SU-DHL-6 (cell line): ENCODE measurements at regions not wholly inside any gene's neighbourhood (a gene's known extent, or its start where the extent isn't known, plus 50 kb on each side); places are given as distances from the start of the nearest gene placed in this dataset.

ENCODE experiments used
- CTCF ChIP-seq: fragments of 200-600 bp; sonication (generic); IDR thresholded peaks from one replicate; pipeline ENCODE4 v1.5.1; 2017; ENCODE audit warnings: antibody characterized with exemption, mild to moderate bottlenecking, low read length, moderate library complexity; ENCODE audit not compliant: insufficient read depth, poor library complexity, severe bottlenecking
- EZH2phosphoT487 ChIP-seq: fragments of 200-600 bp; sonication (generic), shearing (Covaris generic); conservative IDR thresholded peaks from 2 replicates; pipeline ENCODE4 v1.6.1; 2018; ENCODE audit warnings: mild to moderate bottlenecking, antibody characterized with exemption, low read length, moderate library complexity, mixed read lengths

GRCh38 chr1:212226467-212226866 lies 58.7 kb upstream of the PPP2R5A start:
- TF ChIP-seq CTCF (no peak), EZH2phosphoT487 (no peak)
